Immature natural killer cell (primary cell): ENCODE measurements at regions not wholly inside any gene's neighbourhood (a gene's known extent, or its start where the extent isn't known, plus 50 kb on each side); places are given as distances from the start of the nearest gene placed in this dataset.
"Not testable (repeated sequence)": the region's sequence is repeated elsewhere in the genome, so short reads cannot be mapped to it uniquely, and the experiment has no call there.

Source experiments
- DNase-seq, 3 donors: peaks; one replicate each; pipeline ENCODE4 v3.0.0; 2022; ENCODE audit warnings: mixed read lengths in 1 of 3
- H3K27ac Mint-ChIP-seq, 6 donors: one replicate each; pipeline ENCODE4 v1.8.0; 2020; ENCODE audit warnings: mixed read lengths in 6 of 6, mild to moderate bottlenecking in 5 of 6, inconsistent platforms in 4 of 6, moderate library complexity in 3 of 6
- H3K27me3 Mint-ChIP-seq, 3 donors: one replicate each; pipeline ENCODE4 v1.8.0; 2020 to 2021; ENCODE audit warnings: low read depth in 3 of 3, mild to moderate bottlenecking in 3 of 3, mixed read lengths in 3 of 3, moderate library complexity in 3 of 3, inconsistent platforms in 1 of 3
- H3K36me3 Mint-ChIP-seq, 3 donors: one replicate each; pipeline ENCODE4 v1.8.0; 2020; ENCODE audit warnings: mixed read lengths in 3 of 3, inconsistent platforms in 2 of 3, mild to moderate bottlenecking in 2 of 3
- H3K4me1 Mint-ChIP-seq, 2 donors: one replicate each; pipeline ENCODE4 v1.8.0; 2020; ENCODE audit warnings: inconsistent platforms in 2 of 2, mild to moderate bottlenecking in 2 of 2, mixed read lengths in 2 of 2, moderate library complexity in 1 of 2
- H3K4me3 Mint-ChIP-seq, 5 donors: one replicate each; pipeline ENCODE4 v1.8.0; 2020; ENCODE audit warnings: mild to moderate bottlenecking in 5 of 5, mixed read lengths in 5 of 5, inconsistent platforms in 3 of 5, moderate library complexity in 3 of 5
- H3K9me3 Mint-ChIP-seq, 6 donors: one replicate each; pipeline ENCODE4 v1.8.0; 2020; ENCODE audit warnings: mild to moderate bottlenecking in 6 of 6, mixed read lengths in 6 of 6, inconsistent platforms in 4 of 6, moderate library complexity in 3 of 6

- DNase-seq: no peak
- Mint-ChIP-seq H3K27me3 (peaks cover 1 to 2% (median 2%) of the 10 kb centered on the region in 3 donors), H3K36me3 (no peaks in the 10 kb centered on the region), H3K9me3 (no peaks in the 10 kb centered on the region), H3K4me3 (no peak overlapping the region), H3K27ac (no peak overlapping the region), H3K4me1 (peaks cover 5 to 10% of the 10 kb centered on the region in 2 donors)
These were observed 79.4 kb downstream of the MRM1 start for GRCh38 chr17:36680701-36681202.

- no peaks in the 10 kb centered on the region for H3K9me3 Mint-ChIP-seq
- H3K27ac Mint-ChIP-seq: no peak overlapping the region
- H3K4me3 Mint-ChIP-seq: no peak overlapping the region
- no peaks in the 10 kb centered on the region for H3K36me3 Mint-ChIP-seq
- no peak for DNase-seq
- H3K4me1 Mint-ChIP-seq: no peaks in the 10 kb centered on the region
- H3K27me3 Mint-ChIP-seq: peaks cover 0 to 5% (median 2%) of the 10 kb centered on the region in 3 donors
These were observed 81.4 kb downstream of the MRM1 start for GRCh38 chr17:36682773-36683172.

- Mint-ChIP-seq H3K36me3 (no peaks in the 10 kb centered on the region), H3K27ac (no peak overlapping the region), H3K4me1 (no peaks in the 10 kb centered on the region), H3K27me3 (peaks cover 0 to 5% (median 2%) of the 10 kb centered on the region in 3 donors), H3K9me3 (no peaks in the 10 kb centered on the region), H3K4me3 (no peak overlapping the region)
- DNase-seq: no peak
These were observed 82.0 kb downstream of the MRM1 start for GRCh38 chr17:36683387-36683786.

- Mint-ChIP-seq H3K27ac (no peak overlapping the region), H3K36me3 (no peaks in the 10 kb centered on the region), H3K4me1 (no peaks in the 10 kb centered on the region), H3K9me3 (no peaks in the 10 kb centered on the region), H3K4me3 (no peak overlapping the region), H3K27me3 (peaks cover 0 to 5% (median 2%) of the 10 kb centered on the region in 3 donors)
- DNase-seq: no peak
These were observed 82.8 kb downstream of the MRM1 start for GRCh38 chr17:36684134-36684533.

- H3K27me3 Mint-ChIP-seq: peaks cover 0 to 5% (median 2%) of the 10 kb centered on the region in 3 donors
- no peaks in the 10 kb centered on the region for H3K9me3 Mint-ChIP-seq
- no peak overlapping the region for H3K27ac Mint-ChIP-seq
- no peaks in the 10 kb centered on the region for H3K4me1 Mint-ChIP-seq
- no peak for DNase-seq
- no peak overlapping the region for H3K4me3 Mint-ChIP-seq
- no peaks in the 10 kb centered on the region for H3K36me3 Mint-ChIP-seq
These were observed 84.8 kb downstream of the MRM1 start for GRCh38 chr17:36686123-36686669.

GRCh38 chr17:36687736-36688135 is 86.4 kb downstream of the MRM1 start:
- H3K27me3 Mint-ChIP-seq: peaks cover 0 to 5% (median 0%) of the 10 kb centered on the region in 3 donors
- no peak overlapping the region for H3K4me3 Mint-ChIP-seq
- no peaks in the 10 kb centered on the region for H3K4me1 Mint-ChIP-seq
- no peak for DNase-seq
- no peak overlapping the region for H3K27ac Mint-ChIP-seq
- no peaks in the 10 kb centered on the region for H3K9me3 Mint-ChIP-seq
- no peaks in the 10 kb centered on the region for H3K36me3 Mint-ChIP-seq

GRCh38 chr17:36689089-36689667 is 87.8 kb downstream of the MRM1 start:
- no peaks in the 10 kb centered on the region for H3K9me3 Mint-ChIP-seq
- H3K36me3 Mint-ChIP-seq: no peaks in the 10 kb centered on the region
- H3K4me3 Mint-ChIP-seq: no peak overlapping the region
- peaks cover 0 to 7% (median 5%) of the 10 kb centered on the region in 3 donors for H3K27me3 Mint-ChIP-seq
- H3K4me1 Mint-ChIP-seq: no peaks in the 10 kb centered on the region
- no peak for DNase-seq
- H3K27ac Mint-ChIP-seq: no peak overlapping the region

GRCh38 chr17:36690190-36690589 is 88.8 kb downstream of the MRM1 start:
- H3K27ac Mint-ChIP-seq: no peak overlapping the region
- no peaks in the 10 kb centered on the region for H3K36me3 Mint-ChIP-seq
- DNase-seq: no peak
- H3K4me3 Mint-ChIP-seq: no peak overlapping the region
- peaks cover 0 to 9% (median 5%) of the 10 kb centered on the region in 3 donors for H3K27me3 Mint-ChIP-seq
- no peaks in the 10 kb centered on the region for H3K4me1 Mint-ChIP-seq
- no peaks in the 10 kb centered on the region for H3K9me3 Mint-ChIP-seq

GRCh38 chr17:36691606-36692005 is 90.2 kb downstream of the MRM1 start:
- no peak for DNase-seq
- Mint-ChIP-seq H3K36me3 (no peaks in the 10 kb centered on the region), H3K4me3 (no peak overlapping the region), H3K27ac (no peak overlapping the region), H3K27me3 (peaks cover 0 to 9% (median 3%) of the 10 kb centered on the region in 3 donors), H3K9me3 (no peaks in the 10 kb centered on the region), H3K4me1 (no peaks in the 10 kb centered on the region)

GRCh38 chr17:36695082-36695481 is 93.7 kb downstream of the MRM1 start:
- H3K27me3 Mint-ChIP-seq: peaks cover 2 to 20% (median 3%) of the 10 kb centered on the region in 3 donors
- no peak for DNase-seq
- H3K27ac Mint-ChIP-seq: no peak overlapping the region
- H3K4me1 Mint-ChIP-seq: no peaks in the 10 kb centered on the region
- no peaks in the 10 kb centered on the region for H3K9me3 Mint-ChIP-seq
- no peak overlapping the region for H3K4me3 Mint-ChIP-seq
- no peaks in the 10 kb centered on the region for H3K36me3 Mint-ChIP-seq

- H3K4me1 Mint-ChIP-seq, H3K4me3 Mint-ChIP-seq, DNase-seq, H3K9me3 Mint-ChIP-seq, H3K27ac Mint-ChIP-seq, H3K36me3 Mint-ChIP-seq: not testable (repeated sequence)
- peaks cover 2 to 21% (median 3%) of the 10 kb centered on the region in 3 donors for H3K27me3 Mint-ChIP-seq
These were observed 94.3 kb downstream of the MRM1 start for GRCh38 chr17:36695710-36696109.

GRCh38 chr17:36696805-36697204 is 95.4 kb downstream of the MRM1 start:
- Mint-ChIP-seq H3K27me3 (peaks cover 2 to 24% (median 5%) of the 10 kb centered on the region in 3 donors), H3K4me3 (no peak overlapping the region), H3K27ac (no peak overlapping the region), H3K36me3 (no peaks in the 10 kb centered on the region), H3K9me3 (no peaks in the 10 kb centered on the region), H3K4me1 (no peaks in the 10 kb centered on the region)
- no peak for DNase-seq

GRCh38 chr17:36697903-36698530 is 96.6 kb downstream of the MRM1 start:
- Mint-ChIP-seq H3K36me3 (no peaks in the 10 kb centered on the region), H3K9me3 (no peaks in the 10 kb centered on the region), H3K4me1 (no peaks in the 10 kb centered on the region), H3K27me3 (peaks cover 3 to 26% (median 7%) of the 10 kb centered on the region in 3 donors), H3K27ac (no peak overlapping the region), H3K4me3 (no peak overlapping the region)
- no peak for DNase-seq

GRCh38 chr17:36701429-36702099 is 100.2 kb downstream of the MRM1 start:
- DNase-seq: no peak
- peaks cover 0 to 3% (median 0%) of the 10 kb centered on the region in 3 donors for H3K36me3 Mint-ChIP-seq
- H3K4me3 Mint-ChIP-seq: no peak overlapping the region
- H3K27ac Mint-ChIP-seq: no peak overlapping the region
- H3K27me3 Mint-ChIP-seq: peaks cover 6 to 29% (median 10%) of the 10 kb centered on the region in 3 donors
- peaks cover 0 to 1% (median 0%) of the 10 kb centered on the region in 6 donors for H3K9me3 Mint-ChIP-seq
- H3K4me1 Mint-ChIP-seq: peaks cover 0 to 3% of the 10 kb centered on the region in 2 donors
